ENCODE measurements at regions not wholly inside any gene's neighbourhood (a gene's known extent, or its start where the extent isn't known, plus 50 kb on each side); places are given as distances from the start of the nearest gene placed in this dataset.

DNA sequence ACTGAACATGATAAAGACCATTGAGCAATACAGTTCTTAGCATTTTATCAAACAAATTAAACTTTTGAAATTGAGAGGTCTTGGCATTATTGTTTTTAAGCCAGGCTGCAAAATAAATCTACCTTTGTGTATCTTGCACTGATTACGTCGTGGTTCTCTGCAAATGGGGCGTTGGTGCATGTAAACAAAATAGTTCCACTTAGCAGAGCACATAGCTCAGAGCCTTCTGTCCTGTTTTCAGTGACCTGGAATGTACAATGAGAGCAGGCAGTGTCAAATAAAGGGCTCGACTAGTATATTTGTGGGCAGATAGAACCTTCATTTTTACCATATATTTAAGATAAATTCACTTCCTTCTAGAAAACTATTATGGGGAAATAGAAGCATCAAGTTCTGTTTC lies 333.9 kb upstream of the SMIM30 start:
- Mint-ChIP-seq H3K4me3 (ENCODE audit: low read depth, unreplicated experiment) (no peak overlapping the region), H3K36me3 (ENCODE audit: insufficient read depth, unreplicated experiment) (no peaks in the 10 kb centered on the region), H3K9me3 (ENCODE audit: low read depth, unreplicated experiment) (peaks cover 5% of the 10 kb centered on the region), H3K27me3 (ENCODE audit: unreplicated experiment) (no peaks in the 10 kb centered on the region), H3K27ac (ENCODE audit: unreplicated experiment) (no peak overlapping the region), H3K4me1 (ENCODE audit: low read depth, unreplicated experiment) (no peaks in the 10 kb centered on the region)
- no peak for DNase-seq
- intact Hi-C loops (cut with micrococcal nuclease; ENCODE audit: unreplicated experiment), result no loop called here
- TF ChIP-seq, protein P1, sequence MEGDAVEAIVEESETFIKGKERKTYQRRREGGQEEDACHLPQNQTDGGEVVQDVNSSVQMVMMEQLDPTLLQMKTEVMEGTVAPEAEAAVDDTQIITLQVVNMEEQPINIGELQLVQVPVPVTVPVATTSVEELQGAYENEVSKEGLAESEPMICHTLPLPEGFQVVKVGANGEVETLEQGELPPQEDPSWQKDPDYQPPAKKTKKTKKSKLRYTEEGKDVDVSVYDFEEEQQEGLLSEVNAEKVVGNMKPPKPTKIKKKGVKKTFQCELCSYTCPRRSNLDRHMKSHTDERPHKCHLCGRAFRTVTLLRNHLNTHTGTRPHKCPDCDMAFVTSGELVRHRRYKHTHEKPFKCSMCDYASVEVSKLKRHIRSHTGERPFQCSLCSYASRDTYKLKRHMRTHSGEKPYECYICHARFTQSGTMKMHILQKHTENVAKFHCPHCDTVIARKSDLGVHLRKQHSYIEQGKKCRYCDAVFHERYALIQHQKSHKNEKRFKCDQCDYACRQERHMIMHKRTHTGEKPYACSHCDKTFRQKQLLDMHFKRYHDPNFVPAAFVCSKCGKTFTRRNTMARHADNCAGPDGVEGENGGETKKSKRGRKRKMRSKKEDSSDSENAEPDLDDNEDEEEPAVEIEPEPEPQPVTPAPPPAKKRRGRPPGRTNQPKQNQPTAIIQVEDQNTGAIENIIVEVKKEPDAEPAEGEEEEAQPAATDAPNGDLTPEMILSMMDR (IDR thresholded peaks at IDR 0.05; ENCODE audit: unreplicated experiment), result no peak
- CTCF ChIA-PET, result no interaction called here
- BruUV-seq (replicated peaks), result no TSS peak

DNA sequence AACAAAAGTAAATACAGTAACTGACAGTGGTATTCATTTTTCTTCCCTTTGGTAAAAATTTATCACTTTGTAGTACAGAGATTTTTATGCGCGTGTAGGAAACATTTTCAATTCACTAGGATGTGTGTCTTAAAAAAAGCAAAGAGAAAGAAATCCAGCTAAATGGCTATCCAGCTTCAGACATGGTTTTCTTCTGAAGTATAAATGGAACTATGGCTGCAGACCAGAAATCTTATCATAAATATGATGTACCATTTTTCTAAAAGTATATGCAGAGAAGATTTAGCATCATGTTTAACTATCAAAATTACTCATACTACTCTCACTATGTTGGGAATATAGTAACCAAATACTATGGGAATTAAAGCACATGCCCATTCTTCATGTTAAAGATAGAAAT lies 328.4 kb upstream of the SMIM30 start:
- no peak for DNase-seq
- CTCF ChIA-PET, result no interaction called here
- no TSS peak for BruUV-seq (replicated peaks)
- H3K27ac Mint-ChIP-seq (ENCODE audit: unreplicated experiment), result no peak overlapping the region
- H3K9me3 Mint-ChIP-seq (ENCODE audit: low read depth, unreplicated experiment), result peaks cover 6% of the 10 kb centered on the region
- H3K4me1 Mint-ChIP-seq (ENCODE audit: low read depth, unreplicated experiment), result no peaks in the 10 kb centered on the region
- TF ChIP-seq, protein P1 (IDR thresholded peaks at IDR 0.05; ENCODE audit: unreplicated experiment), result no peak
- H3K27me3 Mint-ChIP-seq (ENCODE audit: unreplicated experiment), result no peaks in the 10 kb centered on the region
- intact Hi-C loops (cut with micrococcal nuclease; ENCODE audit: unreplicated experiment), result no loop called here
- H3K36me3 Mint-ChIP-seq (ENCODE audit: insufficient read depth, unreplicated experiment), result no peaks in the 10 kb centered on the region
- H3K4me3 Mint-ChIP-seq (ENCODE audit: low read depth, unreplicated experiment), result no peak overlapping the region

DNA sequence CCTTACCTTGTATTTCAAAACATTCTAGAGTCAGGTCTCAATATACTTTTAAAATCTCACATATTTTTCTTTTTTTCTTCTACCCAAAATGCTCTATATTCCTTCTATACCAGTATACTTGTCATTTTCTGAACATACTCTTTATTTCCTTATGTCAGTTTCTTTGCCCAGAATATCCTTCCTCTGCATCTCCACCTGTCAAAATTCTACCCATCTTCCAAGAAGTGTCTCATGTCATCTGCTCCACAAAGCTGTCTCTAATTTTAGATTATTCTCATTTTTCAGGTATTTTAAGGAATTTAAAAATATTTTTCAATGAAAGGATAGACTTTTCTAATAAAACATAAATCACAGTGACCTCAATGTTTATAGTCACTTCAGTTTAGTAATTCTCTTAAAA lies 328.0 kb upstream of the SMIM30 start:
- DNase-seq, result no peak
- Mint-ChIP-seq H3K9me3 (ENCODE audit: low read depth, unreplicated experiment) (peaks cover 6% of the 10 kb centered on the region), H3K4me1 (ENCODE audit: low read depth, unreplicated experiment) (no peaks in the 10 kb centered on the region), H3K4me3 (ENCODE audit: low read depth, unreplicated experiment) (no peak overlapping the region), H3K27ac (ENCODE audit: unreplicated experiment) (no peak overlapping the region), H3K36me3 (ENCODE audit: insufficient read depth, unreplicated experiment) (no peaks in the 10 kb centered on the region), H3K27me3 (ENCODE audit: unreplicated experiment) (no peaks in the 10 kb centered on the region)
- CTCF ChIA-PET, result no interaction called here
- intact Hi-C loops (cut with micrococcal nuclease; ENCODE audit: unreplicated experiment), result no loop called here
- no TSS peak for BruUV-seq (replicated peaks)
- TF ChIP-seq, protein P1 (IDR thresholded peaks at IDR 0.05; ENCODE audit: unreplicated experiment), result no peak

DNA sequence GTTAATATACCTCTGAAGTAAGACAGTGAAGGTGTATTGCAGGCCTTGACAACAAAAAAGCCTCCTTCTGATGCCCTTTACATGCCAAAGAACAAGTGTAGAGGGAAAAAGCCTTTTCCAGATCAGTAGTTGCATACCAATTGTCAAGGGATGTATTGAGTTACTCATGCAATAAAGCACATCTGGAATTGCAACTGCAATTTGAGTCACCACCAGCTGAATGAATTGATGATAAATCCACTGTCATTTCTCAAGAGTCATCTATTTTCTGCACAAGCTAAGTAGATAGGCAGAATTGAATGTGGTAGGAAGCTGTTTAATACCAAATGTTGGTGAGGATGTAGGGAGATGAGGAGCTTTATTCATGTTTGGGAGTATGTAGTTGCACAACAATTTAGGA lies 325.9 kb upstream of the SMIM30 start:
- TF ChIP-seq, protein P1 (IDR thresholded peaks at IDR 0.05; ENCODE audit: unreplicated experiment), result no peak
- H3K4me3 Mint-ChIP-seq (ENCODE audit: low read depth, unreplicated experiment), result no peak overlapping the region
- intact Hi-C loops (cut with micrococcal nuclease; ENCODE audit: unreplicated experiment), result no loop called here
- CTCF ChIA-PET, result no interaction called here
- no peak overlapping the region for H3K27ac Mint-ChIP-seq (ENCODE audit: unreplicated experiment)
- H3K4me1 Mint-ChIP-seq (ENCODE audit: low read depth, unreplicated experiment), result no peaks in the 10 kb centered on the region
- H3K27me3 Mint-ChIP-seq (ENCODE audit: unreplicated experiment), result no peaks in the 10 kb centered on the region
- peaks cover 13% of the 10 kb centered on the region for H3K9me3 Mint-ChIP-seq (ENCODE audit: low read depth, unreplicated experiment)
- BruUV-seq (replicated peaks), result no TSS peak
- no peak for DNase-seq
- H3K36me3 Mint-ChIP-seq (ENCODE audit: insufficient read depth, unreplicated experiment), result no peaks in the 10 kb centered on the region

DNA sequence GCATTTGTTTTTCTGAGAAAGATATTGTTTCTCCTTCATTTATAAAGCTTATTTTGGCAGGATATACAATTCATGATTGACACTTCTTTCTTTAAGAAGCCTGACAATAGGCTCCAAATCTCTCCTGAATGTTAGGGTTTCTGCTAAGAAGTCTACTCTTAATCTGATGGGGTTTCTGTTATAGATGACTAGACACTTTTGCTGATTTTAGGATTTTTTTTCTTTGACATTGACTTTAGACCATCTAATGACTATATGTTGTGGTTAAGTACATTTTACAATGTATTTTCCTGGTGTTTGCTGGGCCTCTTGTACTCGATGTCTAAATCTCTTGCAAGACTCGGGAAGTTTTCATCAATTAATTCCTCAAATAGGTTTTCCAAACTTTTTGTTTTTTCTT lies 321.8 kb upstream of the SMIM30 start:
- H3K9me3 Mint-ChIP-seq (ENCODE audit: low read depth, unreplicated experiment), result peaks cover 15% of the 10 kb centered on the region

More for the DNA sequence above, 321.8 kb upstream of the SMIM30 start:
- H3K36me3 Mint-ChIP-seq (ENCODE audit: insufficient read depth, unreplicated experiment), result no peaks in the 10 kb centered on the region
- no TSS peak for BruUV-seq (replicated peaks)
- intact Hi-C loops (cut with micrococcal nuclease; ENCODE audit: unreplicated experiment), result no loop called here
- CTCF ChIA-PET, result no interaction called here
- no peaks in the 10 kb centered on the region for H3K4me1 Mint-ChIP-seq (ENCODE audit: low read depth, unreplicated experiment)
- no peak overlapping the region for H3K4me3 Mint-ChIP-seq (ENCODE audit: low read depth, unreplicated experiment)
- DNase-seq, result no peak
- TF ChIP-seq, protein P1 (IDR thresholded peaks at IDR 0.05; ENCODE audit: unreplicated experiment), result no peak
- no peaks in the 10 kb centered on the region for H3K27me3 Mint-ChIP-seq (ENCODE audit: unreplicated experiment)
- no peak overlapping the region for H3K27ac Mint-ChIP-seq (ENCODE audit: unreplicated experiment)

All from Calu3 (cell line).